B cell (primary cell): ENCODE measurements at regions not wholly inside any gene's neighbourhood (a gene's known extent, or its start where the extent isn't known, plus 50 kb on each side); places are given as distances from the start of the nearest gene placed in this dataset.

Source experiments
- ATAC-seq: fragments of 200-7000 bp; cut with Tn5 transposase; one replicate; pipeline ENCODE4 v1.10.0; 2021; ENCODE audit warnings: low read depth, mild to moderate bottlenecking, moderate number of reproducible peaks, moderate library complexity
- CTCF ChIA-PET: fragments of 350-600 bp; sonication (Branson Sonifier 250); formaldehyde crosslinking; loops from one replicate; lab custom pipeline; 2021; ENCODE audit warnings: antibody characterized with exemption, inconsistent platforms; lab: Charles Lee
- POLR2A ChIA-PET: fragments of 350-600 bp; sonication (Branson Sonifier 250); formaldehyde crosslinking; loops from one replicate; lab custom pipeline; 2021; ENCODE audit warnings: antibody characterized with exemption; lab: Charles Lee
- DNase-seq: peaks from one replicate; pipeline ENCODE4 v3.0.0; 2013
- H2AFZ ChIP-seq: 2 replicates; pipeline ENCODE4 v1.6.1; 2012; ENCODE audit warnings: mild to moderate bottlenecking, low read depth, low read length; ENCODE audit not compliant: insufficient read depth, poor library complexity, severe bottlenecking
- H3K27ac ChIP-seq, 2 donors: 1 replicate in 1 of 2; 2 replicates in 1 of 2; pipeline ENCODE4 v1.5.1; 2012 to 2013; ENCODE audit warnings: low read length in 2 of 2, mild to moderate bottlenecking in 2 of 2, moderate library complexity in 1 of 2
- H3K27me3 ChIP-seq, 4 experiments: fragments of 200-600 bp in 1 of 4; sonication (generic) in 1 of 4; replicated peaks in 1 of 4; 1 replicate in 2 of 4; 2 replicates in 2 of 4; pipeline versions ENCODE4 v1.6.1 to v1.7.0; 2013 to 2016; ENCODE audit warnings: low read length in 3 of 4, mild to moderate bottlenecking in 2 of 4, mixed read lengths in 1 of 4, moderate library complexity in 1 of 4; ENCODE audit not compliant: insufficient read depth in 4 of 4, control insufficient read depth in 3 of 4; ENCODE audit errors: control extremely low read depth in 1 of 4
- H3K36me3 ChIP-seq, 2 experiments: replicated peaks in 1 of 2; 1 replicate in 1 of 2; 2 replicates in 1 of 2; pipeline versions ENCODE4 v1.6.1 to v1.7.1; 2013; ENCODE audit warnings: low read length in 1 of 2; ENCODE audit not compliant: insufficient read depth in 2 of 2, control insufficient read depth in 1 of 2; ENCODE audit errors: control extremely low read depth in 1 of 2, extremely low read depth in 1 of 2
- H3K4me1 ChIP-seq, 2 donors: fragments of 200-600 bp in 1 of 2; sonication (generic) in 1 of 2; 1 replicate in 1 of 2; 2 replicates in 1 of 2; pipeline versions ENCODE4 v1.5.1 to v1.6.1; 2013 to 2017; ENCODE audit warnings: low read length in 2 of 2; ENCODE audit not compliant: control insufficient read depth in 2 of 2, insufficient read depth in 2 of 2
- H3K4me2 ChIP-seq: replicated peaks from 2 replicates; pipeline ENCODE3; 2012; ENCODE audit warnings: mild to moderate bottlenecking, low read depth, low read length; ENCODE audit not compliant: poor library complexity, severe bottlenecking
- H3K4me3 ChIP-seq, 5 experiments: fragments of 200-600 bp in 1 of 5; sonication (generic) in 1 of 5; 1 replicate in 3 of 5; 2 replicates in 2 of 5; pipeline versions ENCODE4 v1.5.1 to v1.7.0; 2011 to 2016; ENCODE audit warnings: low read length in 4 of 5, mild to moderate bottlenecking in 4 of 5, low read depth in 2 of 5, control low read depth in 1 of 5, moderate library complexity in 1 of 5; ENCODE audit not compliant: insufficient read depth in 1 of 5; ENCODE audit errors: control extremely low read depth in 1 of 5, extremely low read depth in 1 of 5
- H3K79me2 ChIP-seq: fragments of 200-600 bp; sonication (generic); one replicate; pipeline ENCODE4 v1.6.0; 2016; ENCODE audit warnings: low read length; ENCODE audit not compliant: control insufficient read depth, insufficient read depth
- H3K9ac ChIP-seq: fragments of 200-600 bp; sonication (generic); 2 replicates; pipeline ENCODE4 v1.6.1; 2017; ENCODE audit warnings: mild to moderate bottlenecking, low read length, moderate library complexity
- H3K9me3 ChIP-seq, 3 donors: one replicate each; pipeline versions ENCODE4 v1.6.1 to v1.7.1; 2013; ENCODE audit warnings: low read length in 2 of 3; ENCODE audit not compliant: control insufficient read depth in 2 of 3, insufficient read depth in 1 of 3; ENCODE audit errors: control extremely low read depth in 1 of 3
- H4K20me1 ChIP-seq: 2 replicates; pipeline ENCODE4 v1.6.0; 2012; ENCODE audit warnings: mild to moderate bottlenecking, low read length; ENCODE audit not compliant: insufficient read depth, control insufficient read depth, poor library complexity, severe bottlenecking
- H3K27ac Mint-ChIP-seq: one replicate; pipeline ENCODE4 v1.8.0; 2021; ENCODE audit warnings: mixed read lengths
- H3K27me3 Mint-ChIP-seq: one replicate; pipeline ENCODE4 v1.8.0; 2021; ENCODE audit warnings: mixed read lengths
- H3K4me1 Mint-ChIP-seq: one replicate; pipeline ENCODE4 v1.8.0; 2021; ENCODE audit warnings: mixed read lengths
- H3K4me3 Mint-ChIP-seq: one replicate; pipeline ENCODE4 v1.8.0; 2021; ENCODE audit warnings: mixed read lengths
- H3K9me3 Mint-ChIP-seq: one replicate; pipeline ENCODE4 v1.8.0; 2022; ENCODE audit warnings: mixed read lengths; ENCODE audit not compliant: insufficient read depth
- EZH2 ChIP-seq: IDR thresholded peaks from 2 replicates; pipeline ENCODE4 v1.6.1; 2012; ENCODE audit warnings: borderline replicate concordance, low read depth, mild to moderate bottlenecking, moderate library complexity, low read length; ENCODE audit not compliant: insufficient read depth, poor library complexity, severe bottlenecking
- WGBS: methylation state at CpG from one replicate; pipeline ENCODE4 v1.1.5; 2013; ENCODE audit warnings: missing lambda C conversion rate; ENCODE audit not compliant: insufficient coverage; 5-methylcytosine and 5-hydroxymethylcytosine counted together
- intact Hi-C: fragments of 100-400 bp; cut with micrococcal nuclease; formaldehyde crosslinking; loops from one replicate; pipeline ENCODE4 v1.10.0; 2022
- TF ChIP-seq, protein P1 (sequence below): fragments of 200-600 bp; IDR thresholded peaks from one replicate; pipeline ENCODE4 v1.8.0; 2022; ENCODE audit warnings: antibody characterized with exemption, mild to moderate bottlenecking

- Histone ChIP-seq H3K27me3 (no peaks in the 10 kb centered on the region), H3K4me2 (no peak overlapping the region), H4K20me1 (no peaks in the 10 kb centered on the region), H3K79me2 (no peaks in the 10 kb centered on the region), H3K27ac (no peak overlapping the region), H3K4me1 (no peaks in the 10 kb centered on the region), H3K9me3 (no peaks in the 10 kb centered on the region), H2AFZ (no peak overlapping the region), H3K36me3 (no peaks in the 10 kb centered on the region), H3K9ac (no peak overlapping the region), H3K4me3 (no peak overlapping the region)
- ATAC-seq: no peak
- WGBS: 100% methylated on average over 1 of the region's 5 CpGs
- Mint-ChIP-seq H3K4me3 (no peak overlapping the region), H3K27ac (no peak overlapping the region), H3K27me3 (peaks cover 4% of the 10 kb centered on the region), H3K9me3 (no peaks in the 10 kb centered on the region), H3K4me1 (no peaks in the 10 kb centered on the region)
- intact Hi-C loops: no loop called here
- no peak for TF ChIP-seq EZH2
- TF ChIP-seq, protein P1, sequence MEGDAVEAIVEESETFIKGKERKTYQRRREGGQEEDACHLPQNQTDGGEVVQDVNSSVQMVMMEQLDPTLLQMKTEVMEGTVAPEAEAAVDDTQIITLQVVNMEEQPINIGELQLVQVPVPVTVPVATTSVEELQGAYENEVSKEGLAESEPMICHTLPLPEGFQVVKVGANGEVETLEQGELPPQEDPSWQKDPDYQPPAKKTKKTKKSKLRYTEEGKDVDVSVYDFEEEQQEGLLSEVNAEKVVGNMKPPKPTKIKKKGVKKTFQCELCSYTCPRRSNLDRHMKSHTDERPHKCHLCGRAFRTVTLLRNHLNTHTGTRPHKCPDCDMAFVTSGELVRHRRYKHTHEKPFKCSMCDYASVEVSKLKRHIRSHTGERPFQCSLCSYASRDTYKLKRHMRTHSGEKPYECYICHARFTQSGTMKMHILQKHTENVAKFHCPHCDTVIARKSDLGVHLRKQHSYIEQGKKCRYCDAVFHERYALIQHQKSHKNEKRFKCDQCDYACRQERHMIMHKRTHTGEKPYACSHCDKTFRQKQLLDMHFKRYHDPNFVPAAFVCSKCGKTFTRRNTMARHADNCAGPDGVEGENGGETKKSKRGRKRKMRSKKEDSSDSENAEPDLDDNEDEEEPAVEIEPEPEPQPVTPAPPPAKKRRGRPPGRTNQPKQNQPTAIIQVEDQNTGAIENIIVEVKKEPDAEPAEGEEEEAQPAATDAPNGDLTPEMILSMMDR: no peak
- ChIA-PET POLR2A (no interaction called here), CTCF (no interaction called here)
- no peak for DNase-seq
These were observed 61.4 kb upstream of the LMO2 start for GRCh38 chr11:33953289-33953688.

GRCh38 chr11:33952805-33953204 lies 60.9 kb upstream of the LMO2 start:
- Mint-ChIP-seq H3K4me3 (no peak overlapping the region), H3K27ac (no peak overlapping the region), H3K4me1 (no peaks in the 10 kb centered on the region), H3K27me3 (peaks cover 4% of the 10 kb centered on the region), H3K9me3 (no peaks in the 10 kb centered on the region)
- Histone ChIP-seq H4K20me1 (no peaks in the 10 kb centered on the region), H3K4me2 (no peak overlapping the region), H3K27ac (no peak overlapping the region), H3K79me2 (no peaks in the 10 kb centered on the region), H3K9me3 (no peaks in the 10 kb centered on the region), H2AFZ (no peak overlapping the region), H3K27me3 (no peaks in the 10 kb centered on the region), H3K4me1 (no peaks in the 10 kb centered on the region), H3K9ac (no peak overlapping the region), H3K36me3 (no peaks in the 10 kb centered on the region), H3K4me3 (no peak overlapping the region)
- CTCF ChIA-PET: no interaction called here
- TF ChIP-seq, protein P1: no peak
- TF ChIP-seq EZH2: no peak
- intact Hi-C loops: no loop called here
- POLR2A ChIA-PET: no interaction called here
- ATAC-seq (no peak), DNase-seq (no peak)
- 98% methylated on average over 2 of the region's 5 CpGs for WGBS
